Endodermal cell (in vitro differentiated cells): ENCODE measurements at regions not wholly inside any gene's neighbourhood (a gene's known extent, or its start where the extent isn't known, plus 50 kb on each side); places are given as distances from the start of the nearest gene placed in this dataset.

Source experiments
- DNase-seq: peaks from one replicate; pipeline ENCODE4 v3.0.0-alpha.2; 2017
- H3K27ac ChIP-seq: 2 replicates; pipeline ENCODE4 v1.5.1; 2013; ENCODE audit warnings: mild to moderate bottlenecking, low read depth, low read length, moderate library complexity
- H3K27me3 ChIP-seq: 2 replicates; pipeline ENCODE4 v1.6.1; 2013; ENCODE audit warnings: mild to moderate bottlenecking, low read length, moderate library complexity; ENCODE audit not compliant: insufficient read depth, control insufficient read depth, poor library complexity, severe bottlenecking
- H3K36me3 ChIP-seq: 2 replicates; pipeline ENCODE4 v1.7.0; 2013; ENCODE audit warnings: mild to moderate bottlenecking, low read length, moderate library complexity; ENCODE audit not compliant: control insufficient read depth, insufficient read depth
- H3K4me1 ChIP-seq: one replicate; pipeline ENCODE4 v1.7.0; 2013; ENCODE audit warnings: low read length; ENCODE audit not compliant: control insufficient read depth, insufficient read depth
- H3K4me3 ChIP-seq: 2 replicates; pipeline ENCODE4 v1.5.1; 2013; ENCODE audit warnings: mild to moderate bottlenecking, low read length, moderate library complexity
- H3K9ac ChIP-seq: 2 replicates; pipeline ENCODE4 v1.6.1; 2013; ENCODE audit warnings: mild to moderate bottlenecking, low read length, moderate library complexity; ENCODE audit not compliant: poor library complexity, severe bottlenecking; ENCODE audit errors: extremely low read depth
- H3K9me3 ChIP-seq: 2 replicates; pipeline ENCODE4 v1.6.1; 2013; ENCODE audit warnings: mild to moderate bottlenecking, low read length, moderate library complexity; ENCODE audit not compliant: control insufficient read depth
- H3K27ac Mint-ChIP-seq: 2 replicates; pipeline ENCODE4 v1.8.0; 2020; ENCODE audit warnings: mixed read lengths
- H3K27me3 Mint-ChIP-seq: 2 replicates; pipeline ENCODE4 v1.8.0; 2021; ENCODE audit warnings: mild to moderate bottlenecking, mixed read lengths; ENCODE audit not compliant: insufficient read depth
- H3K36me3 Mint-ChIP-seq: 2 replicates; pipeline ENCODE4 v1.8.0; 2020; ENCODE audit warnings: low read depth, mixed read lengths
- H3K4me1 Mint-ChIP-seq: 2 replicates; pipeline ENCODE4 v1.8.0; 2020; ENCODE audit warnings: mixed read lengths
- H3K4me3 Mint-ChIP-seq: 2 replicates; pipeline ENCODE4 v1.8.0; 2020; ENCODE audit warnings: mild to moderate bottlenecking, moderate library complexity, mixed read lengths
- H3K9me3 Mint-ChIP-seq: 2 replicates; pipeline ENCODE4 v1.8.0; 2020; ENCODE audit warnings: mild to moderate bottlenecking, mixed read lengths
- WGBS, 2 experiments: methylation state at CpG; one replicate each; pipeline versions ENCODE4 v1.1.5 to v1.1.7; 2013; ENCODE audit warnings: missing lambda C conversion rate in 2 of 2, mixed read lengths in 1 of 2; ENCODE audit not compliant: insufficient coverage in 1 of 2, insufficient read length in 1 of 2; 5-methylcytosine and 5-hydroxymethylcytosine counted together
- TF ChIP-seq, protein P1 (sequence below): fragments of 200-600 bp; sonication (generic); conservative IDR thresholded peaks from 2 replicates; pipeline ENCODE4 v1.5.0; 2021; ENCODE audit warnings: antibody characterized with exemption, mild to moderate bottlenecking

DNA sequence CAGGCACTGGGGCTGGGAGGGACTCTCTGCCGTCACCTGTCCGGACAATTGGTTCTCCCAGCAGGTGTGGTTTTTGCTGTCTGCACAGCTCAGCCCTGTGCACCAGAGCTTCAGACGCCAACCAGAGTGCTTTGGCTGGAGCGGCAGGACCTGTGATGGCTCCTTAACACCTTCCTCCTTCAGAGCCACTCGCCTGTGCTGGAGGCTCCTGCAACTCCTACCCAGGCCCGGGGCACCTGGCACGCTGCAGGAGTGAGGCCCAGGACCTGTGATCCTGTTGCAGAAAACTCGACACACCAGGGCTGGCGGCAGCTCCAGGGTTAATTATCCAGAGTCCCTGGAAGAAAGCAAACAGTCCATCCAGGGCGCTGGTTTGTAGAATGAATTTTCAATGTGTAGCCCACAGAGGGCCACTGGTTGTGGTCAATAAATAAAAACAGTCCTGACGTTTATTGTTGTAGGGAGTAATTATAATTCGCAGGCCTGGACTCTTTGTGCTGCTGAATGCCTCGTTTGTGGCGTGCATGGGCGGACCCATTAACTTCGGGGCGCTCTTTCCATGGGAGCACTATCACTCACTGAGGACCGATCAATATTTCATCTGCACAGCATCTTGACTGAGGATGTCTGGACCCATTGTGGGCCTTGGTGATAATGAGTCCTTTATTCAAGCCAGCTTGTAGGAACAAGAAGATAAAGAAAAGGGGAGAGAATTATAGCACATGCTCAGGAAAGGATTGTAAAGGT is 339.7 kb upstream of the IRX4 start:
- TF ChIP-seq, protein P1, sequence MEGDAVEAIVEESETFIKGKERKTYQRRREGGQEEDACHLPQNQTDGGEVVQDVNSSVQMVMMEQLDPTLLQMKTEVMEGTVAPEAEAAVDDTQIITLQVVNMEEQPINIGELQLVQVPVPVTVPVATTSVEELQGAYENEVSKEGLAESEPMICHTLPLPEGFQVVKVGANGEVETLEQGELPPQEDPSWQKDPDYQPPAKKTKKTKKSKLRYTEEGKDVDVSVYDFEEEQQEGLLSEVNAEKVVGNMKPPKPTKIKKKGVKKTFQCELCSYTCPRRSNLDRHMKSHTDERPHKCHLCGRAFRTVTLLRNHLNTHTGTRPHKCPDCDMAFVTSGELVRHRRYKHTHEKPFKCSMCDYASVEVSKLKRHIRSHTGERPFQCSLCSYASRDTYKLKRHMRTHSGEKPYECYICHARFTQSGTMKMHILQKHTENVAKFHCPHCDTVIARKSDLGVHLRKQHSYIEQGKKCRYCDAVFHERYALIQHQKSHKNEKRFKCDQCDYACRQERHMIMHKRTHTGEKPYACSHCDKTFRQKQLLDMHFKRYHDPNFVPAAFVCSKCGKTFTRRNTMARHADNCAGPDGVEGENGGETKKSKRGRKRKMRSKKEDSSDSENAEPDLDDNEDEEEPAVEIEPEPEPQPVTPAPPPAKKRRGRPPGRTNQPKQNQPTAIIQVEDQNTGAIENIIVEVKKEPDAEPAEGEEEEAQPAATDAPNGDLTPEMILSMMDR = no peak
- Histone ChIP-seq H3K27me3 (no peaks in the 10 kb centered on the region), H3K4me3 (no peak overlapping the region), H3K9me3 (no peaks in the 10 kb centered on the region), H3K27ac (no peak overlapping the region), H3K4me1 (no peaks in the 10 kb centered on the region), H3K36me3 (no peaks in the 10 kb centered on the region), H3K9ac (no peak overlapping the region)
- Mint-ChIP-seq H3K36me3 (no peaks in the 10 kb centered on the region), H3K9me3 (peaks cover 2% of the 10 kb centered on the region), H3K4me3 (no peak overlapping the region), H3K27ac (no peak overlapping the region), H3K4me1 (no peaks in the 10 kb centered on the region), H3K27me3 (peaks cover 8% of the 10 kb centered on the region)
- 90 to 98% methylated on average over 10 to 18 of the region's 18 CpGs for WGBS, 2 experiments
- DNase-seq = no peak

DNA sequence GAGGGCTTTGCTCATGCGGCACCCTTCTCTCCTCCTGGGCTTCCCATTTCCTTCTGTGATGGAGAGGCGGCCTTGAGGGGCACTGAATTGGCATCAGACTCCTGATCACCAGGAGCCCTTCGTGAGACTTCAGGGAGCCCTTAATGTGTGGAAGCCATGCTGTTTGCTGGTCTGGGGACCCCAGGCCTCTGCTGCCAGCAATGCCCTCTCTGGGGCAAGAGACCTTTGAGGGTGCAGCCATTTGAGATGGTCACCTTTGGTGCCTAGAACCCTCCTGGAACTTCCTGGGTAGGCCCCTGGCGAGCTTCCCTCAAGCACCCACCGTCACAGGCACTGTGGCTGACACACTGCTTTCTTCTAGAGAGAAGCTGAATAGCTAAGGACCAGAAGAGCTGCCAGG is 338.7 kb upstream of the IRX4 start:
- WGBS, 2 experiments = 87 to 94% methylated on average over 3 to 5 of the region's 5 CpGs
- H3K27ac Mint-ChIP-seq = no peak overlapping the region
- DNase-seq = no peak
- H3K27me3 Mint-ChIP-seq = peaks cover 9% of the 10 kb centered on the region
- no peak overlapping the region for H3K9ac ChIP-seq
- no peaks in the 10 kb centered on the region for H3K9me3 ChIP-seq
- H3K36me3 Mint-ChIP-seq = no peaks in the 10 kb centered on the region
- no peaks in the 10 kb centered on the region for H3K4me1 ChIP-seq
- peaks cover 2% of the 10 kb centered on the region for H3K9me3 Mint-ChIP-seq
- H3K4me3 ChIP-seq = no peak overlapping the region
- no peaks in the 10 kb centered on the region for H3K4me1 Mint-ChIP-seq
- no peaks in the 10 kb centered on the region for H3K27me3 ChIP-seq
- no peaks in the 10 kb centered on the region for H3K36me3 ChIP-seq
- no peak overlapping the region for H3K27ac ChIP-seq
- H3K4me3 Mint-ChIP-seq = no peak overlapping the region
- TF ChIP-seq, protein P1 = no peak

DNA sequence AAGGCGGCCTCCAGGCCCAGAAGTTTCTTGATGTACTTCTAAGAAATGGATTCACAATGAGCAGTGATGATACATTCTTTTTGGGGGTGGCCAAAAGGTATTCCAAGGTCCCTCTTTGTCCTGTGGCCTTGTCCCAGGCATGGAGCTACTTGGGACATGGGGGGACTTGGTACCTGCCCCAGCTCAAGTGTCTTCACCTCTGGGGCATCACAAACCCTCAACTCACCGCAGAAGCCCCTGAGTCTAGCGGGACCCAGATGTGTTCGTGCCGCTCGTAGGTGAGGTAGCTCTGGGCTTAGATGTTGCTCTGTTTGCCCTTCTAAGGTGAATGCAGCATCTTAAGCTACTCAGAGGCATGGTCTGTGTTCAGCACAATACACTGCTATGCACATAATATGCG is 338.0 kb upstream of the IRX4 start:
- no peaks in the 10 kb centered on the region for H3K9me3 ChIP-seq
- no peak overlapping the region for H3K27ac ChIP-seq
- Mint-ChIP-seq H3K9me3 (peaks cover 2% of the 10 kb centered on the region), H3K4me1 (no peaks in the 10 kb centered on the region), H3K27me3 (peaks cover 9% of the 10 kb centered on the region), H3K27ac (no peak overlapping the region), H3K4me3 (no peak overlapping the region), H3K36me3 (no peaks in the 10 kb centered on the region)
- DNase-seq = no peak
- no peak overlapping the region for H3K4me3 ChIP-seq
- WGBS, 2 experiments = 82 to 91% methylated on average over 6 to 7 of the region's 7 CpGs
- H3K9ac ChIP-seq = no peak overlapping the region
- no peaks in the 10 kb centered on the region for H3K36me3 ChIP-seq
- H3K27me3 ChIP-seq = no peaks in the 10 kb centered on the region
- TF ChIP-seq, protein P1 = no peak
- H3K4me1 ChIP-seq = no peaks in the 10 kb centered on the region
